ENCODE measurements at regions not wholly inside any gene's neighbourhood (a gene's known extent, or its start where the extent isn't known, plus 50 kb on each side); places are given as distances from the start of the nearest gene placed in this dataset.

GRCh38 chr9:4353236-4353635 is 53.4 kb upstream of the GLIS3 start:
- H3K27ac ChIP-seq = no peak overlapping the region

GRCh38 chr9:4349816-4350418 is 50.0 kb upstream of the GLIS3 start:
- WGBS (ENCODE audit: insufficient coverage, low coverage, low lambda C conversion rate, missing lambda C conversion rate) = 93% methylated on average over 6 of the region's 9 CpGs
- Histone ChIP-seq H3K27me3 (no peaks in the 10 kb centered on the region), H3K27ac (no peak overlapping the region), H3K36me3 (no peaks in the 10 kb centered on the region), H3K4me1 (no peaks in the 10 kb centered on the region), H3K4me3 (no peak overlapping the region), H3K9me3 (no peaks in the 10 kb centered on the region)
- DNase-seq (no peak), ATAC-seq (no peak)
- intact Hi-C loops (cut with DNase I) = no loop called here
- TF ChIP-seq CTCF (IDR thresholded peaks at IDR 0.05) = no peak
- TF ChIP-seq POLR2A (IDR thresholded peaks at IDR 0.05) = no peak

More at GRCh38 chr9:4353236-4353635, 53.4 kb upstream of the GLIS3 start:
- no peak for TF ChIP-seq POLR2A (IDR thresholded peaks at IDR 0.05)
- intact Hi-C loops (cut with DNase I) = no loop called here
- H3K27me3 ChIP-seq = no peaks in the 10 kb centered on the region
- H3K4me3 ChIP-seq = no peak overlapping the region
- ATAC-seq (no peak), DNase-seq (no peak)
- H3K4me1 ChIP-seq = no peaks in the 10 kb centered on the region
- 78% methylated on average over 2 of the region's 3 CpGs for WGBS (ENCODE audit: insufficient coverage, low coverage, low lambda C conversion rate, missing lambda C conversion rate)
- H3K9me3 ChIP-seq = no peaks in the 10 kb centered on the region
- H3K36me3 ChIP-seq = no peaks in the 10 kb centered on the region

Small RNAs in the stretch of these regions (small RNA-seq; reads per million reads assigned to genes)
- 0 reads per million in 2 experiments for gene RNU6-694P
